ENCODE measurements at regions not wholly inside any gene's neighbourhood (a gene's known extent, or its start where the extent isn't known, plus 50 kb on each side); places are given as distances from the start of the nearest gene placed in this dataset.

GRCh38 chr12:32987512-32987911 is 90.9 kb upstream of the PKP2 start:
- intact Hi-C loops (cut with DNase I), result no loop called here
- H3K4me3 ChIP-seq, result no peak overlapping the region
- H3K27ac ChIP-seq, result no peak overlapping the region
- no peak for DNase-seq
- WGBS, 2 donors, result 61 to 87% methylated on average over 1 of the region's 1 CpG
- H3K4me1 ChIP-seq, result no peaks in the 10 kb centered on the region
- no peaks in the 10 kb centered on the region for H3K27me3 ChIP-seq
- H3K36me3 ChIP-seq, result no peaks in the 10 kb centered on the region
- no peaks in the 10 kb centered on the region for H3K9me3 ChIP-seq
- TF ChIP-seq, protein P1, sequence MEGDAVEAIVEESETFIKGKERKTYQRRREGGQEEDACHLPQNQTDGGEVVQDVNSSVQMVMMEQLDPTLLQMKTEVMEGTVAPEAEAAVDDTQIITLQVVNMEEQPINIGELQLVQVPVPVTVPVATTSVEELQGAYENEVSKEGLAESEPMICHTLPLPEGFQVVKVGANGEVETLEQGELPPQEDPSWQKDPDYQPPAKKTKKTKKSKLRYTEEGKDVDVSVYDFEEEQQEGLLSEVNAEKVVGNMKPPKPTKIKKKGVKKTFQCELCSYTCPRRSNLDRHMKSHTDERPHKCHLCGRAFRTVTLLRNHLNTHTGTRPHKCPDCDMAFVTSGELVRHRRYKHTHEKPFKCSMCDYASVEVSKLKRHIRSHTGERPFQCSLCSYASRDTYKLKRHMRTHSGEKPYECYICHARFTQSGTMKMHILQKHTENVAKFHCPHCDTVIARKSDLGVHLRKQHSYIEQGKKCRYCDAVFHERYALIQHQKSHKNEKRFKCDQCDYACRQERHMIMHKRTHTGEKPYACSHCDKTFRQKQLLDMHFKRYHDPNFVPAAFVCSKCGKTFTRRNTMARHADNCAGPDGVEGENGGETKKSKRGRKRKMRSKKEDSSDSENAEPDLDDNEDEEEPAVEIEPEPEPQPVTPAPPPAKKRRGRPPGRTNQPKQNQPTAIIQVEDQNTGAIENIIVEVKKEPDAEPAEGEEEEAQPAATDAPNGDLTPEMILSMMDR (IDR thresholded peaks at IDR 0.05), result no peak
- TF ChIP-seq EP300 (IDR thresholded peaks at IDR 0.05) (no peak), POLR2AphosphoS5 (IDR thresholded peaks at IDR 0.05) (no peak), POLR2A (IDR thresholded peaks at IDR 0.05) (no peak)

DNA sequence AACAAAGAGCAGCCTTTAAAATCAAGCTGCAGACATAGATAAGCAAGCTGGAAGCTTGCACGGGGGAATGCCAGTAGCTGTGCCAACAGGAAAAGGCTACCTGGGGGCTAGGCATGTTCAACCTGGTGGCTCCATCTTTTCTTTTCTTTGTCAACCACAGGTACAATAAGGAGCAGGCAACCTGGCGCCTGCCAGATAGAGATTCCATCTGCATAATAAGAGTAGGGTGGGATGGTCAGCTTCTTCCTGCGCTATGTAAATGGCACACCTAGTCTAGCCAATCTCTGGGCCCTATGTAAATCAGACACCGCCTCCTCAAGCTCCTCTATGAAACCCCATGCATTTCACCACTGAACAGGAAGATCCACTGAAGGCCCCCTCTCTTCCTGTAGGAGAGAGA is 87.4 kb upstream of the PKP2 start:
- Histone ChIP-seq H3K27me3 (no peaks in the 10 kb centered on the region), H3K9me3 (no peaks in the 10 kb centered on the region), H3K36me3 (no peaks in the 10 kb centered on the region), H3K27ac (no peak overlapping the region), H3K4me1 (no peaks in the 10 kb centered on the region), H3K4me3 (no peak overlapping the region)
- intact Hi-C loops (cut with DNase I), result no loop called here
- WGBS, 2 donors, result 75 to 80% methylated on average over 4 of the region's 4 CpGs
- no peak for TF ChIP-seq POLR2AphosphoS5 (IDR thresholded peaks at IDR 0.05)
- TF ChIP-seq EP300 (IDR thresholded peaks at IDR 0.05), result no peak
- TF ChIP-seq POLR2A (IDR thresholded peaks at IDR 0.05), result no peak
- TF ChIP-seq, protein P1 (IDR thresholded peaks at IDR 0.05), result no peak
- no peak for DNase-seq

DNA sequence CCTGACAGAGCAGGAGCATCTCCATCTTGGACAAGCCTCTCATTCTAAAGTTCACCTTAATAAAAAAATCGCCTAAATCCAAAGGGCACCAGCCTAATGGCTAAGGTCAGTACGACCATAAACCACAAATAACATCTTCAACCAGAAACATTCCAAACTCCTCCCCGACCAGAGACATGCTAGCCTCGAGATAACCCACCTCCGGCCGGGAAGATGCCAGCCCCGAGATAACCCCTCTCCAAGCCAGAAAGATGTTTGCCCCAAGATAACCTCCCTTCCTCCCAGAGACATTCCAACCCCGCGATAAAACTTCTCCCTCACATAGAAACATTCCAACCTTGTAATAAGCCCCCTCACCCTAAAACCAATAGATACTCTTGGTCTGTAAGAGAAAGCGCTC is 86.8 kb upstream of the PKP2 start:
- Histone ChIP-seq H3K27me3 (no peaks in the 10 kb centered on the region), H3K27ac (no peak overlapping the region), H3K4me1 (no peaks in the 10 kb centered on the region), H3K9me3 (no peaks in the 10 kb centered on the region), H3K4me3 (no peak overlapping the region), H3K36me3 (no peaks in the 10 kb centered on the region)
- DNase-seq, result no peak
- TF ChIP-seq EP300 (IDR thresholded peaks at IDR 0.05), result no peak
- no peak for TF ChIP-seq POLR2AphosphoS5 (IDR thresholded peaks at IDR 0.05)
- intact Hi-C loops (cut with DNase I), result no loop called here
- 26 to 28% methylated on average over 10 of the region's 10 CpGs for WGBS, 2 donors

DNA sequence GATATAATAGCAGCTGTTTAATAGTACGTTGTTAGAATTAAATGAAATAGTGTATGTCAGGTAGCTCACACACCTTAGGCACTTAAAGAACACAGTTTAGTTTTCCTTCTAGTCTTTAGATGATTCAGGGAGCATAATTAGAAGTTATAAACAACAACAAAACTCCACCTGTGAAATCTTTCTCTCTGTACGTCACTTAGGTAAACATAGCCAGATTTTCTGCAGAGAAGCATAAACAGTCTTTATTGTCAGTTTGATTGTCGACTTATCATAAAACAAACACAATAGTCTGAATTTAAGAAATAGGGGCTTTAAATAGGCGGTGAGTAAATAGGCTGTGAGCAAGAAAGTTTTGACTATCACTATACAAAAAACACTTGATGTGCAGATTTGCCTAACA is 84.6 kb upstream of the PKP2 start:
- no peak for DNase-seq
- no peaks in the 10 kb centered on the region for H3K27me3 ChIP-seq
- 22 to 60% methylated on average over 4 of the region's 4 CpGs for WGBS, 2 donors
- no peaks in the 10 kb centered on the region for H3K4me1 ChIP-seq
- H3K36me3 ChIP-seq, result no peaks in the 10 kb centered on the region
- H3K9me3 ChIP-seq, result no peaks in the 10 kb centered on the region
- H3K4me3 ChIP-seq, result no peak overlapping the region
- intact Hi-C loops (cut with DNase I), result no loop called here
- no peak for TF ChIP-seq EP300 (IDR thresholded peaks at IDR 0.05)
- no peak for TF ChIP-seq POLR2AphosphoS5 (IDR thresholded peaks at IDR 0.05)
- TF ChIP-seq POLR2A (IDR thresholded peaks at IDR 0.05), result no peak
- TF ChIP-seq, protein P1 (IDR thresholded peaks at IDR 0.05), result no peak
- H3K27ac ChIP-seq, result no peak overlapping the region

- Histone ChIP-seq H3K27me3 (no peaks in the 10 kb centered on the region), H3K27ac (no peak overlapping the region), H3K9me3 (no peaks in the 10 kb centered on the region), H3K4me3 (no peak overlapping the region), H3K4me1 (no peaks in the 10 kb centered on the region), H3K36me3 (no peaks in the 10 kb centered on the region)
- 75 to 86% methylated on average over 3 of the region's 3 CpGs for WGBS, 2 donors
- intact Hi-C loops (cut with DNase I), result no loop called here
- TF ChIP-seq EP300 (IDR thresholded peaks at IDR 0.05) (no peak), POLR2AphosphoS5 (IDR thresholded peaks at IDR 0.05) (no peak), POLR2A (IDR thresholded peaks at IDR 0.05) (no peak)
- TF ChIP-seq, protein P1 (IDR thresholded peaks at IDR 0.05), result no peak
- DNase-seq, result no peak
Measured at GRCh38 chr12:32975122-32975521, 78.5 kb upstream of the PKP2 start.

Measured in sigmoid colon (tissue), 6 donors.